Stimulated activated CD4-positive, alpha-beta T cell treated with anti-CD3 and anti-CD28 coated beads, Interleukin-12 subunit alpha, Interleukin-12 subunit beta, amount 100 ng/mL, for 4 hours (primary cell): ENCODE measurements at regions not wholly inside any gene's neighbourhood (a gene's known extent, or its start where the extent isn't known, plus 50 kb on each side); places are given as distances from the start of the nearest gene placed in this dataset.
"Not testable (repeated sequence)": the region's sequence is repeated elsewhere in the genome, so short reads cannot be mapped to it uniquely, and the experiment has no call there.

Source experiments
- DNase-seq: peaks from one replicate; pipeline ENCODE4 v3.0.0-alpha.2; 2020

- no peak for DNase-seq
Observed at GRCh38 chr4:14125375-14126129, 498.0 kb upstream of the BOD1L1 start.

- no peak for DNase-seq
Observed at GRCh38 chr4:14130551-14130950, 503.0 kb upstream of the BOD1L1 start.

- DNase-seq, result no peak
Observed at GRCh38 chr4:14131335-14131734, 503.8 kb upstream of the BOD1L1 start.

GRCh38 chr4:14132301-14132700, 504.8 kb upstream of the BOD1L1 start:
- no peak for DNase-seq

GRCh38 chr4:14138106-14138505, 510.6 kb upstream of the BOD1L1 start:
- no peak for DNase-seq

GRCh38 chr4:14143892-14144291, 516.4 kb upstream of the BOD1L1 start:
- DNase-seq, result no peak

- DNase-seq, result no peak
Observed at GRCh38 chr4:14149176-14150053, 521.9 kb upstream of the BOD1L1 start.

- DNase-seq, result no peak
Observed at GRCh38 chr4:14151101-14151500, 523.6 kb upstream of the BOD1L1 start.

- DNase-seq, result no peak
Observed at GRCh38 chr4:14152834-14153519, 525.5 kb upstream of the BOD1L1 start.

GRCh38 chr4:14155803-14156202, 528.3 kb upstream of the BOD1L1 start:
- no peak for DNase-seq

- no peak for DNase-seq
Observed at GRCh38 chr4:14157262-14157661, 529.7 kb upstream of the BOD1L1 start.

- no peak for DNase-seq
Observed at GRCh38 chr4:14165222-14165920, 537.8 kb upstream of the BOD1L1 start.

GRCh38 chr4:14167876-14168510, 540.5 kb upstream of the BOD1L1 start:
- DNase-seq, result no peak

GRCh38 chr4:14168919-14169318, 541.4 kb upstream of the BOD1L1 start:
- no peak for DNase-seq

GRCh38 chr4:14169460-14169859, 541.9 kb upstream of the BOD1L1 start:
- DNase-seq, result no peak

GRCh38 chr4:14169940-14170339, 542.4 kb upstream of the BOD1L1 start:
- not testable (repeated sequence) for DNase-seq

GRCh38 chr4:14176613-14177012, 549.1 kb upstream of the BOD1L1 start:
- DNase-seq, result no peak

- no peak for DNase-seq
Observed at GRCh38 chr4:14177987-14178386, 550.5 kb upstream of the BOD1L1 start.

- no peak for DNase-seq
Observed at GRCh38 chr4:14178421-14178820, 550.9 kb upstream of the BOD1L1 start.

- DNase-seq, result no peak
Observed at GRCh38 chr4:14180166-14180565, 552.6 kb upstream of the BOD1L1 start.

- DNase-seq, result no peak
Observed at GRCh38 chr4:14180983-14181601, 553.6 kb upstream of the BOD1L1 start.

- no peak for DNase-seq
Observed at GRCh38 chr4:14182148-14182547, 554.6 kb upstream of the BOD1L1 start.
